HepG2 (cell line): ENCODE measurements at regions not wholly inside any gene's neighbourhood (a gene's known extent, or its start where the extent isn't known, plus 50 kb on each side); places are given as distances from the start of the nearest gene placed in this dataset.
"Not testable (repeated sequence)": the region's sequence is repeated elsewhere in the genome, so short reads cannot be mapped to it uniquely, and the experiment has no call there.

ENCODE experiments used
- MYC ChIP-seq: sonication (generic); formaldehyde crosslinking; IDR thresholded peaks from 2 replicates; pipeline ENCODE4 v1.9.0; 2021; ENCODE audit warnings: missing genetic modification reagents, borderline replicate concordance
- NR3C1 ChIP-seq: sonication (generic); formaldehyde crosslinking; IDR thresholded peaks from 2 replicates; pipeline ENCODE4 v1.4.0; 2020; ENCODE audit warnings: missing genetic modification reagents
- PBX2 ChIP-seq: IDR thresholded peaks from 2 replicates; pipeline ENCODE4 v1.6.1; 2016; ENCODE audit warnings: control low read depth
- SIN3A ChIP-seq: IDR thresholded peaks from 2 replicates; pipeline ENCODE4 v1.6.1; 2011; ENCODE audit warnings: low read depth, mild to moderate bottlenecking, control low read depth, low read length, borderline replicate concordance
- TF ChIP-seq, protein P1 (sequence below): IDR thresholded peaks from 2 replicates; pipeline ENCODE4 v1.6.1; 2012; ENCODE audit warnings: inconsistent platforms
- TF ChIP-seq, protein P2 (sequence below): sonication (generic); formaldehyde crosslinking; IDR thresholded peaks from 2 replicates; pipeline ENCODE4 v1.5.0; 2020; ENCODE audit warnings: mild to moderate bottlenecking, missing genetic modification reagents, moderate library complexity

DNA sequence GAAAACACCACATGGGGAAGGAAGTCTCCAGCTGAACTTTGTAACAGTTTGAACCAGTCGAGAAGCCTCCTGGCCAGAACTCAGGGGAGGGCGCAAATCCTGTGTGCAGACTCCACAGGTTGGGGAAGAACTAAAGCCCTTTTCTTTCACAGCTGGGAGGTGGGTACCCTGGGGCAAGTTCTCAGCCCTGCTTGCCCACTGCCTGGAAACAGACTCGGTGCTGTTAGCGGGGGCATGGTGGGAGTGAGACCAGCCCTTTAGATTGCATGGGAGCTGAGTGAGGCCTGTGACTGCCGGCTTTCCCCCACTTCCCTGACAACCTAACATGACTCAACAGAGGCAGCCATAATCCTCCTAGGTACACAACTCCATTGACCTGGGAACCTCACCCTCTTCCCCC, 223.6 kb upstream of the DLGAP1 start:
- TF ChIP-seq, protein P1, sequence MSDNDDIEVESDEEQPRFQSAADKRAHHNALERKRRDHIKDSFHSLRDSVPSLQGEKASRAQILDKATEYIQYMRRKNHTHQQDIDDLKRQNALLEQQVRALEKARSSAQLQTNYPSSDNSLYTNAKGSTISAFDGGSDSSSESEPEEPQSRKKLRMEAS, result not testable (repeated sequence)
- TF ChIP-seq, protein P2, sequence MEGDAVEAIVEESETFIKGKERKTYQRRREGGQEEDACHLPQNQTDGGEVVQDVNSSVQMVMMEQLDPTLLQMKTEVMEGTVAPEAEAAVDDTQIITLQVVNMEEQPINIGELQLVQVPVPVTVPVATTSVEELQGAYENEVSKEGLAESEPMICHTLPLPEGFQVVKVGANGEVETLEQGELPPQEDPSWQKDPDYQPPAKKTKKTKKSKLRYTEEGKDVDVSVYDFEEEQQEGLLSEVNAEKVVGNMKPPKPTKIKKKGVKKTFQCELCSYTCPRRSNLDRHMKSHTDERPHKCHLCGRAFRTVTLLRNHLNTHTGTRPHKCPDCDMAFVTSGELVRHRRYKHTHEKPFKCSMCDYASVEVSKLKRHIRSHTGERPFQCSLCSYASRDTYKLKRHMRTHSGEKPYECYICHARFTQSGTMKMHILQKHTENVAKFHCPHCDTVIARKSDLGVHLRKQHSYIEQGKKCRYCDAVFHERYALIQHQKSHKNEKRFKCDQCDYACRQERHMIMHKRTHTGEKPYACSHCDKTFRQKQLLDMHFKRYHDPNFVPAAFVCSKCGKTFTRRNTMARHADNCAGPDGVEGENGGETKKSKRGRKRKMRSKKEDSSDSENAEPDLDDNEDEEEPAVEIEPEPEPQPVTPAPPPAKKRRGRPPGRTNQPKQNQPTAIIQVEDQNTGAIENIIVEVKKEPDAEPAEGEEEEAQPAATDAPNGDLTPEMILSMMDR (CRISPR knock-in tag), result not testable (repeated sequence)
- not testable (repeated sequence) for TF ChIP-seq NR3C1 (CRISPR knock-in tag); MYC (CRISPR knock-in tag); PBX2 (CRISPR knock-in tag); SIN3A
